ENCODE measurements at regions not wholly inside any gene's neighbourhood (a gene's known extent, or its start where the extent isn't known, plus 50 kb on each side); places are given as distances from the start of the nearest gene placed in this dataset.
"Not testable (repeated sequence)": the region's sequence is repeated elsewhere in the genome, so short reads cannot be mapped to it uniquely, and the experiment has no call there.

DNA sequence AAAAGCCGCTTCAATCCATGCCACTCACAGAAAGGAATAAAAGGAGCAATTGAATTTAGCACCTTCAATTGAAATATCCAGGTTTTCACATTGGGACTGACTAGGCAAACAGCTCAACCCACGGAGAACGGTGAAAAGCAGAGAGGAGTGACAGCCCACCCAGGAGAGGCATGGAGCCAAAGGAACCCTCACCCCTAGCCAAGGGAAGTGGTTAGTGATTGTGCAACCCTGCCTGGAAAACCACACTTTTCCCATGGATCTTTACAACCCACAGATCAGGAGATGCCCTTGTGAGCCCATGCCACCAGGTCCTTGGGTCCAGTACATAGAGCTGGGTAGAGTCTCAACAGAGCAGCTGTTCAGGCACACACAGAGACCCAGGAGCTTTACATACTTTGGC, 911.8 kb downstream of the EPHA7 start:
- DNase-seq (ENCODE audit: low read depth): no peak

DNA sequence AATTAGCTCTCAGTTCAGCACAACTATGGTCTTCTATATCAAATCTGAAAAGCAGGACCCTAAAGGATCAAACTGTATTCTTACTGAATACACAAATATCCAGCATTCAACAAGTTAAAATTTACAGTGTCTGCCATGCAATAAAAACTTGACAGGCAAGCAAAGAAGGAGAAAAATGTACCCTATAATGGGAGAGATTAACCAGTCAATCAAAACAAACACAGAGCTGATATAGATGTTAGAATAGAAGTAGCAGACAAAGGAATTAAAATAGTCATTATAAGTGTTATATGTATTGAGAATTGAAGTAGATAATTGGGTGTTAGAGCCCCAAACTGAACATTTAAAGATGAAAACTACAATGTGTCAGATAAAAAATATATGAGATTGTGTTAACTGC, 914.9 kb downstream of the EPHA7 start:
- DNase-seq (ENCODE audit: low read depth): no peak

DNA sequence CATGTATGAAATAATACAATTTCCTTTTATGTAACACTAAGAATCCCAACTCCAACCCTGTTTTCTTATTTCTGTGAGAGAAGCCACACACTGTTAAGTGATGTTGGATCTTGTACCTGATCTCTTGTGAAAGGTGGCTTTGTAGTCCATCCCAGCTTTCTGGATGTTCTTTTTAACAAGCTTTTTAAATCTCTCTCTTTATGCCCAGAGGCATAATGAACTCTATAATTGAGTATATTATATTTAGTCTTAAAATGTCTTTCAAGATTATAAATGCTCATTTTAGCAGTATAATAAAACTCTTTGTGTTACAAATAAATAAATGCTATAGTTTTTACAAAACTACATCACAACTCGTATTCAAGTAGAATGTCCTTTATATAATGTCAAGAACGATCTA, 922.1 kb downstream of the EPHA7 start:
- no peak for DNase-seq (ENCODE audit: low read depth)

DNA sequence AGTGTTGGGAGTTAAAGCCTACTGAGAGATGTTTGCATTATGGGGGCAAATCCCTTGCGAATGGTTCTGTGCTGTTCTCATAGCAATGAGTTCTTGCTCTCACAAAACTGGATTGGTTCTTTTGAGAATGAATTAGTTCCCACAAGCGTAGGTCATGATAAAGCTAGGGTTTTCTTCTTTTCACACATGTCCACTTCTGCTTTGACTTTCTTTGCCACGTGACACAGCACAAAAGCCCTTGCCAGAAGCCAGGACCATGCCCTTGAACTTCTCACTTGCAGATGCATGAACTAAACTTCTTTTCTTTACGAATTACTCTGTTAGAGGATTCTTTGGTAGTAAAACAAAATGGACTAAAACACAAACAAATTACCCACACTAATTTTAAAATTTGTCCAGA, 922.8 kb downstream of the EPHA7 start:
- DNase-seq (ENCODE audit: low read depth): no peak

DNA sequence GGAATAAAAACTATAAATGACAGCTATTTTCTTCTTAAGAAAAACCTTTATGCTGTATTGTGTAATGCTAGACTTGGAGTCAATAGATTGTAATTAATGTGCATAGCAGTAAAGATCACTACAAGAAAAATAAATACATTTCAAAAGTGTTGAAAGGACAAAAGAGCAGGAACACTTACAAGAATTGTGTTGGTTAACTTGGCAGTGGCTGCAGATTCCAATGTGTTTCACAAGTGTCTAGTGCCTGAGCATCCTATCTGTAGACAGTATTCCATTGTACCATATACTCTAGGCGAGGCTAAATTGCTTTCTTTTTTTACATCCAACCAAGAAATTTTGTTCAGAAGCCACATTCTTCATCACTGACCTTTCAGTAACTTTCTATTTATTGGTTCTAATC, 924.1 kb downstream of the EPHA7 start:
- DNase-seq (ENCODE audit: low read depth): peak; percentile 6

DNA sequence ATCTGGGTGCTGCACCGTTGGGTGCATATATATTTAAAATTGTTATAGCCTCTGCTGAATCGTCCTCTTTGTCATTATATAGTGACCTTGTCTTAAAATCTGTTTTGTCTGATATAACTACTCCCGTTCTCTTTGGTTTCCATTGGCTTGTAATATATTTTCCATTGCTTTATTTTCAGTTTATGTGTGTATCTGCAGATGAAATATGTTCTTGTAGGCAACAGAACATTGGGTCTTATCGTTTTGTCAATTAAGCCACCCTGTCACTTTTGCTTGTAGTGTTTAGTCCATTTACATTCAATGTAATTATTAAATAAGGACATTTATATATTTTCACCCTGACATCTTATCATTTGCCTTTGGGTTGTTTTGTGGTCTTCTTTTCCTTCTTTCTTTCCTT, 933.9 kb downstream of the EPHA7 start:
- no peak for DNase-seq (ENCODE audit: low read depth)

DNA sequence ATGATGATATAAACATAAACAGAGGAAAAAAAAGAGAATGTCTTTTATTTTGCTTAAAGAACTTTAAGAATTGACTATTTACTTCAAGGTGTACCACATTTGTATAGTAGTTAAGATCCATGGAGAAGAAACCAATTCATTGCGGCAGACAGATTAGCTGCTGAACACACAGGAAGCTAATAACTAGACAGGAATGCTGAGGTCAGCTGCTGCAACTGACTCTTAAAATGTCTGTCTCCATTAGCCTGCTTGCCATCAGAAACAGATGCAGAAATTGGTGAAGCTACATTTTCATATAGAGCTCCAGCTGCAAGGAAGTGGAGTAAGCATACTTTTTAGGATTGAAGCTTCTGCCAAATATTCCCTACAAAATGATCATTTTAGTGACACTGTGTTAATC, 939.5 kb downstream of the EPHA7 start:
- DNase-seq (ENCODE audit: low read depth): no peak

DNA sequence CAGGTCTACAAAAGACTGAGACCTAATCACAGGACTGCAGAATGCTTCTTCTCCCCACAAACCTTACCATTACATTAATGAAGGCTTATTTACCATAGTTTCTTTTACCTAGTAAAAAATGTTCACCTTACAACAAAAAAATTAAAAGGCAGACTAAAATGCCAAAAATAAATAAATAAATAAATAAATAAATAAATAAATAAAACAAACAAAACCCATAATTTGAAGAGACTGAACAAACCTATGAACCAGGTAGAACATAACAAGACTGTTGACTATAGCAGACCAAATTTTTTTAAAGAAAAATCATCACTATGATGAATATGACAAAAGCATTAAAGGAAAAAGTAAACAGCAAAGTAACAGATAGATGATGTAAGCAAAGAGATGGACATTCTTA, 946.3 kb downstream of the EPHA7 start:
- DNase-seq (ENCODE audit: low read depth): no peak

DNA sequence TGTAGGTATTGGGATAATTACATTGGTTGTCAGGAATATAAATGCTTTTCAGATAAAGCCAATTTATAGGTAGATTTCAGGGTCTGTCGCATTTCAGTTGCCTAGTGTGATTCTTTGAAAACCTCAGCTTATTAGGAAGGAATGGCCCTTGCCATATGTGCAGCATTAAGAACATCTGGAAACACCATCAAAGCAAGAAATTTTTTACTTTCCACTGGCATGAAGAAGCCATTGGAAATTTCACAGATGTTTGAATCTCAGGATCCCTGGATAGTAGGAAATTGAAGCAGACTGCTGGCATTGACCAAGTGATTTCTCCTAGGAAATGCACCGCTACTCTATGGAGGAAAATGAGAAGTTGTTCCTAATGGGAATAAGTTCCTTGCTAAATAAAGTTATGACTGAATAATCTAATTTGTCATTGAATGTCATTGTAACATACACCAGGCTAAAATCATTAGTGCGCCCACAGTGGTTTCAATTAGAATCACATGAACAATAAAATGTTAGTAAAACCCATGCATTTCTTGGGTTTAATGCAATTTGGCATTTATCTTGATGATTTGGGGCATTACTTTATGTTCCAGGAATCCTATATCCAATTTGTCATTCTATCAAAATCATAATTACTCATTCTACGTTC, 950.1 kb downstream of the EPHA7 start:
- DNase-seq (ENCODE audit: low read depth): no peak

DNA sequence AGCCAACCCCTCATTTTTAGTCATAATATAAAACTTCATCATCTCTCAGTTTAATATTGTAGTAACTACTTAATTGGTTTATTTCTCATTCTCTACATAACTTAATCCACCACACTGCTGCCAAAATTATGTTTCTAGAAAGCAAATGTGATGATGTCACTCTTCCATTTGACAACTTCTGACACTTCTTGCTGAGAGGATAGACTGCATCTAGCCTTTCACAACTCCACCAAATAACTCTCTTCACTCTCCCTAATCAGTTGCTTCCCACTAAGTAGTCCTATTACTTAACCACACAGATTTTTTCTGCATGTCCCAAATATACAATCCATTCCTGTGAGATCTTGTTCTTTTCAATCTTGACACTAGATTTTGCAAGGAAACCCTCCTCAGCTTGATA, 951.3 kb downstream of the EPHA7 start:
- DNase-seq (ENCODE audit: low read depth): no peak

DNA sequence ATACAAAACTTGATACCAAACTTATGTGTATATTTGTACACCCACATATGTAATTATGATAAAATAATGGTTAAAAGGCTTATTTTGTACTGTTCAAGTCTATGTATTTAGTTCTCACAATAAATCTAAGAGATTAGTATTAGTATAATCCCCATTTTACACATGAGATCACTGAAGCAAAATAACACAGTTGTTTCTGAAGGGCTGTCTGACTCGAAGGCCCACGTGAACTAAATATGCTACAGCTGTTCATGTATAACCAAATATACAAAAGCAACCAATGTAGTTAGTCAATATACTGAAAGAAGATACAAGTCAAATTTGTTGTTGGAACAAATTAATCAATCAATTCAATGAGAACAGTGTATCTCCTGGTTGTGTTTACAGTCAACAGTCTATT, 959.2 kb downstream of the EPHA7 start:
- no peak for DNase-seq (ENCODE audit: low read depth)

DNA sequence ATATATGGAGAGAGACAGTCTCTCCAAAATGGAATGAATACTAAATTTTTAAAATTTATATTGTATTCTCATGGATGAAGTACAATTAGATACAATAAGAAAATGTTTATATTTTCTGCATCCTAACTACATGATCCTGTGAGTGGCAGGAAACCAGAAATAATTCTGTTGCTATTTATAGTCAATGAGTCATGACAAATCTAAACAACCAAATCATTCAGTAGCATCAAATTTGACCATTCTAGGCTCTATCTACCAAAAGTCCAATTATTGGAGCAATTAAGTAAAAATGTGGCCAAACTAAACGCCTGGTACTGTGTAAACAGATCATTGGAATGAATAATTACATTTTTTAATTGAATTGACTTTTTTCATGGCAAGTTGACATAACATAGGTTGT, 959.8 kb downstream of the EPHA7 start:
- no peak for DNase-seq (ENCODE audit: low read depth)

DNA sequence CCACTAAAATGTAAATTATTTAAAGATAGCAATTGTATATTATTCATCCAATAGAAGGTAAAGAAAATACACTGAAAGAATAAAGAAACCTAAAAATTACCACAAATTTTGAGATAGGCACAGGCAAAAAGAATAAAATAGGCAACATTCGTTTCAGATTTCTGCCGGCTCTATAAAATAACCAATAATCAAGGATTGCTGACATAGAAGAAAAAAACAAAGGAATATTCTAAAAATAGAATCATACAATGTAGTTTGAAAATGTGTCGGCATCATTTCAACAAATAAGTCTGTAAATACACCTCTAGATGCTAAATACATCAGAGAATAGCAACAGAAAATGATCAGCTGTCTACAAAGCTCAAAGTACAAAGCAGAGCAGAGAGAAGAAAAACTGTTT, 973.3 kb downstream of the EPHA7 start:
- DNase-seq (ENCODE audit: low read depth): no peak

DNA sequence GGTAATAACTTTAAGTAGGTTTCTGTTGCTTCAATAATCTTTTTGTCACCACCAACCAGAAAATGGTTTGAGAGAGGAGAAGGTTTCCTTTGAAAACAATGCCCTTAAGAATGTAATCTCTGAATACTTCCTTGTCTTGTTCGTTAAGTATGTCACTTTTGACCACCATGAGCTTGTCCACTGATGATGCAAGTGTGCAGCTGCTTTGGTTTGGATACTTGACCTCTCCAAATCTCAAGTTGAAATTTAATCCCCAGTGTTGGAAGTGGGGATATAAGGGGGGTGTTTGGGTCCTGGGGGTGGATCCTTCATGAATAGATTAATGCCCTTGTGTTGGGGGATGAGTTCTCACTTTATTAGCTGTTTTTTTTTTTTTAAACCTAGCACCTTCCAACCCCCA, 985.4 kb downstream of the EPHA7 start:
- no peak for DNase-seq (ENCODE audit: low read depth)

DNA sequence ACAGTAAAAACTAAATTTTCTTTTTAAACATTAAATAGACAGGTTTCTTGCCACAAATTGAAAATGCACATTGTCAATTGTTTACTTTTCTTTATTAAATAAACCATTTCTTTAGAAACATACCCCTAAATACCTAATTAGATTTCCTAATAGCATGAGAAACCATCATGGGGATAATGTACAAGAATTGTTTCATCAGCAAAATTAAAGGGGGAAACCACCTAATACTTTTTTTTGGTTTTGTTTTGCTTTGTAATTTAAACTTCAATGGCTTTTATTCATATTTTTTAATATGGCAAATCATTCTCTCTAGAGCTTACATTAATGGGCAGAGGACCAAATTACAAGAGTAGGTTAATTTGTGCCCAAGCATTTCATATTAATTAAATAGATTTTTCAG, 987.9 kb downstream of the EPHA7 start:
- no peak for DNase-seq (ENCODE audit: low read depth)

DNA sequence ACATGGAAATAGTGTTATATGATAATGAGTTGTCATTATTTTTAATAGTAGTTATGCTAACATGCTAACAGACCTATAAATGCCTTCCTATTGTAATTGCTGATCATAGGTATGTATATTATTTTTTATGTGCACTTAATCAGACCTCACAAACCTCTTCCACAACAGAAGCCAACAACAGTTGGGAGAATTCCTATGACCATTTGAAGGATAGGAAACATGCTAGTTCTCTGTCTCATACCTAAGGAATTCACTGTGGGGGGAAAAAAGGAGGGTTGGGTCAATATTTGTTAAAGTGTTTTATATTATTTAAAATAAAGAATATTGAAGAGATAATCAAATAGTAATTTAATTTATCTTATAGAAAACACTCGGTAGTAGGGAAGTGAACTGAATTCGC, 990.9 kb downstream of the EPHA7 start:
- DNase-seq (ENCODE audit: low read depth): no peak

DNA sequence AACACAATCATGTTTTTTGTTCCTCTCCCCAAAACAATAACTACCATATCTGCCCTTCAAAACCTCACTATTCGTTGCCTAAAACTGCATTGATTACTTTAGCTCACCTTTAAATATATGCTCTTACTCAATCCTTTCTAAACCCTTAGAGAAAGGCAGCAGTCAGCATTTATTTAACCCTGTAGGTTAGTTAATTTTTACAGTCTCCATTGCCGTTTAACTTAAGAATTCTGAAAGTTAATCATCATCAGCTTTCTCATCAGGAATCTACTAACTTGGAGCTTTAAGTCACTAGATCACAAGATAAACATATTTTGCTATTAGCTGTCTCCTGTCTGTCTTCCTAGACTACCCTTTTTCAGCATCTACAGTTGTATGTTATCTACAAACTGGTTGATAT, 991.9 kb downstream of the EPHA7 start:
- DNase-seq (ENCODE audit: low read depth): no peak

DNA sequence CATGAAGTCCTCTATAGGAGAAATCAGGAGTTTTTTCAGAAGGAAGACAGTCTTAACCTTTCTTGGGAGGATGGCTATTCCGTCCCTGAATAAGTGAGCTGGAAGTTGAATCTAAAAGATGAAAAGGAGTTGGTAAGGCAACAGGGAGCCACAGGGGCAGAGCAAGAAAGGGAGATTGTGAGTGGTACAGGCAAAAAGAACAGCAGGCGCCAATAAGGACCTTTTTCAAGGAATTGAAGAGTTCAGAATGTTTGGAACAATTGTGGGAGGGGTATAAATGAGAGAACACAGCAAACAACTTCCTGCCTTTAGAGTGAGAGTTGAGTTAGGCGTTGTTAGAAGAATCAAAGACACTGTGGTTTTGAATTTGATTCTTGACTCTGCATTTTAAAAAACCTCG, 1003.7 kb downstream of the EPHA7 start:
- no peak for DNase-seq (ENCODE audit: low read depth)

DNA sequence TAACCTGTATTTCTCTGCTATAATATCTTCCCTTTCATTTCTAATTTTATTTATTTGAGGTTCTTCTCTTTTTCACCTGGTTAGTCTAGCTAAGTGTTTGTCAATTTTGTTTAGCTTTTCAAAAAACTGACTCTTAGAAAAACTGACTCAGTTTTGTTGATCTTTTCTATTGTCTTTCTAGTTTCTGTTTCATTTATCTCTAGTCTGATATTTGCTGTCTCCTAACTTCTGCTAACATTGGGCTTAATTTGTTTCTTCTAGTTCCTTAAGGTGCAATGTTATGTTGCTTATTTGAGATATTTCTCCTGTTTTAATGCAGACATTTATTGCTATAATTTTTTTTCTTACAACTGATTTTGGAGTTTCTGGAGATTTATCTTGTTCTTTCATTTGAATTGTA, 1011.0 kb downstream of the EPHA7 start:
- no peak for DNase-seq (ENCODE audit: low read depth)

DNA sequence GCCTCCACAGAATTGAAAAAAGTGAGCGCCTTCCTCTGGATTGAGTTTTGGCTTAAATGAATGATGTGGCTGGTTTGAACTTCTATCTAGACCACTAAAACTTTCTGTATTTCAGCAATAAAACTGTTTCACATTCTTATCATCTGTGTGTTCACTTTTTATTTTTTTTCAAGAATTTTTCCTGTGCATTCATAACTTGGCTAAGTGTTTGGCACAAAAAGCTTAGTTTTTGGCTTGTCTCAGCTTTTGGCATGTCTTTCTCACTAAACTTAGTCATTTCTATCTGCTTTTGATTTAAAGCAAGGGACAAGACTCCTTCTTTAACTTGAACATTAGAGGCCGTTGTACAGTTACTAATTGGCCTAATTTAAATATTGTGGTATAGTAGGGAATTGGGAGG, 1015.1 kb downstream of the EPHA7 start:
- DNase-seq (ENCODE audit: low read depth): no peak

DNA sequence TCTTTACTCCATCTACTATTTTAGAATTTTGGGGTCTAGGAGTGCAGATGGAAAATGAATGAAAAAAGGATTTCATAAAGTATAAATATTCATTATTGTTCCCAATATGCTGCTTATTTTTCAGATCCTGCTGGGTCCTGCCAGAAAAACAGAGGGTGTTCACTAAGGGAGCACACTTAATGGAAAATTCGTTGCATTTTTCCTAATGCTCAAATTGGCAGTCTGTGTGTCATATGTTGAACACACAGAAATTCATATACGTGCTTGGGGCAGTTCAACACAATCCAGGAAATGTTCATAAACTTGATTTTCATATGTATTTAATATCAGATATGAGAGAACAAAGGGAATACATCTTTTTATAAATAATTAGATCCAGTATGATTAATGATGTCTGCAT, 1019.4 kb downstream of the EPHA7 start:
- no peak for DNase-seq (ENCODE audit: low read depth)

DNA sequence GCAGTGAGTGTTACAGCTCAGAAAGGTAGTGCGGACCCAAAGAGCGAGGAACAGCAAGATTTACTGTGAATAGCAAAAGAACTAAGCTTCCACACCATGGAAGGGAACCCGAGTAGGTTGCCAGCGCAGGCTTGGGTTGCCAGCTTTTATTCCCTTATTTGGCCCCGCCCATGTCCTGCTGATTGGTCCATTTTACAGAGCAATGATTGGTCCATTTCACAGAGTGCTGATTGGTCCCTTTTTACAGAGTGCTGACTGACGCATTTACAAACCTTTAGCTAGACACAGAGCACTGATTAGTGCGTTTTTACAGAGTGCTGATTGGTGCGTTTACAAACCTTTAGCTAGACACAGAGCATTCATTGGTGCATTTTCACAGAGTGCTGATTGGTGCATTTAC, 1030.7 kb downstream of the EPHA7 start:
- not testable (repeated sequence) for DNase-seq (ENCODE audit: low read depth)

DNA sequence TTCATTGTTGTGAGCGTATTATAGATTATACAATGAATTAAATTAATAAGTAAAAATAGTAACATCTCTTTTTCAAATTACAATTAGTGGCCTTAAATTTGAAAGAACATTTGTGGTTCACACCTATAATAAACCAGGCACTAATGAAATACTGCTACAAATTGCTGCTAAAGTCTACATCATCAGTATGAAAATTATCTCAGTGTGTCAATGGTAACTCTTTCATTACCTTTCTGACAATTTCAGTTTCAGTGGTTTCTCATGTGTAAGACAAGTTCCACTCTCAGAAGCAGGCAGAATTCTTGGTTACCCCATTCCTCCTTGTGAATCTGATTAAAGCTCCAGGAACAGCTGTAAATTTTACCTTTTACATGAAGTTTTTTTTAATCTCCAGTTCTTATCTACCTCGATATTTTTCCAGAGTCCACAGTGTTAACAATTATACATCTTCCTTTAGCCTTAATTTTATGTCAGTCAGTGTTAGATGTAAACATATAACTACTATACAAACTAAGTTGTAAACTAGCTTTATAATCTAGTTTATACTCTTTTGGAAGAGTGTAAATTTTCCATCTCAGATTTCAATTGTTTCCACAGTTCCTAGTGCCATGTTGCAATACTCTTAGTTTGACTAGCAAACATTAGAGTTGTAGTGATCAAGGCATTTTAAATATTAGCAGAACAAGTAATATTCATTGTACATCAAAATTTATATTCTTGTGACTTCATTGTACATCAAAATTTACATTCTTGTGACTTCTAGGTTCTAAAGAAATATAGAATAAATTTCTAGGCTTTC, 1038.4 kb downstream of the EPHA7 start:
- DNase-seq (ENCODE audit: low read depth): no peak

DNA sequence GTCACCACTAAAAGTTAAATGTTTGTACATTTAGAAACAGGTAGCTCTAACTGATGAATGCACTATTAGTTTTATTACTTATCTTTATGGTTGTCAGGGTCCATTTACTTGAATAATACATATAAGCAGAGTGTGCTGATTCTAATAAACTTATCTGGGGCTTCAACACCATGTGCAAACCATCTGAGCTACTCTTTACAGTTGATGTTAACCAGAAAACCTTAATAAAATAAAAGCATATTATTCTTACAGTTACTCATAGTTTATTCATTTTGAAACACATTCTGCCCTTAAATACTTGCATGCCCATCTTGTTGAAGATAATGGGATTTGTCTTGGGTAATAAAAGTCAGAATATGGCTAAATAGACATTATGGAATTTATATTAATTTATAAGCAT, 1042.2 kb downstream of the EPHA7 start:
- DNase-seq (ENCODE audit: low read depth): no peak
